NB4 (cell line): ENCODE measurements at regions not wholly inside any gene's neighbourhood (a gene's known extent, or its start where the extent isn't known, plus 50 kb on each side); places are given as distances from the start of the nearest gene placed in this dataset.
"Not testable (repeated sequence)": the region's sequence is repeated elsewhere in the genome, so short reads cannot be mapped to it uniquely, and the experiment has no call there.

ENCODE experiments used
- DNase-seq: peaks from one replicate; pipeline ENCODE4 v3.0.0; 2010; ENCODE audit warnings: low read depth
- H3K4me3 ChIP-seq: one replicate; pipeline ENCODE4 v1.5.1; 2011; ENCODE audit warnings: mild to moderate bottlenecking, low read depth, low read length, moderate library complexity
- CTCF ChIP-seq: IDR thresholded peaks from one replicate; pipeline ENCODE4 v1.5.1; 2012; ENCODE audit warnings: low read depth, low read length
- MYC ChIP-seq: IDR thresholded peaks from 2 replicates; pipeline ENCODE4 v1.6.1; 2011; ENCODE audit warnings: low read depth, low read length
- POLR2A ChIP-seq: IDR thresholded peaks from 2 replicates; pipeline ENCODE4 v1.6.1; 2011; ENCODE audit warnings: mild to moderate bottlenecking; ENCODE audit not compliant: insufficient read length; ENCODE audit errors: extremely low read depth
- TF ChIP-seq, protein P1 (sequence below): IDR thresholded peaks from 2 replicates; pipeline ENCODE4 v1.6.1; 2011; ENCODE audit warnings: low read depth, low read length

DNA sequence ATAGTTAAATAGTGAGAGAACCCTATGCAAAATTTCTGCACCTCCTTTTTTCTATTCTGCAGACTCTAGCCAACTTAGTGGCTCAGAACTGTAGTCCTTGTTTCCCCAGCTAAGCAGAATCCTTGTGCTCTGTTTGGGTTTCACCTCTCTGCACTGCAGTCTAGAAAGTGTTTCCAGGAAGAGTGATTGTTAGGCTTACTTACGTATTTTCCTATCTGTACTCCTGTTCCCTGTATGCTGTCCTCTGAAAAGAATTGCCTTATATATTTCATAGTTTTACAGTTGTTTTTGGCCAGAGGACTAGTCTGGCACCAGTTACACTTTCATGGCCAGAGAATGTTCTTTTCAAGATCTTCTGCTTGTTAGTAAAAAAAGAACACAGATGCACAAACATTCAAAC, 154.6 kb upstream of the POT1 start:
- TF ChIP-seq MYC (no peak), CTCF (no peak), POLR2A (no peak)
- TF ChIP-seq, protein P1, sequence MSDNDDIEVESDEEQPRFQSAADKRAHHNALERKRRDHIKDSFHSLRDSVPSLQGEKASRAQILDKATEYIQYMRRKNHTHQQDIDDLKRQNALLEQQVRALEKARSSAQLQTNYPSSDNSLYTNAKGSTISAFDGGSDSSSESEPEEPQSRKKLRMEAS = no peak
- no peak for DNase-seq
- no peak overlapping the region for H3K4me3 ChIP-seq

DNA sequence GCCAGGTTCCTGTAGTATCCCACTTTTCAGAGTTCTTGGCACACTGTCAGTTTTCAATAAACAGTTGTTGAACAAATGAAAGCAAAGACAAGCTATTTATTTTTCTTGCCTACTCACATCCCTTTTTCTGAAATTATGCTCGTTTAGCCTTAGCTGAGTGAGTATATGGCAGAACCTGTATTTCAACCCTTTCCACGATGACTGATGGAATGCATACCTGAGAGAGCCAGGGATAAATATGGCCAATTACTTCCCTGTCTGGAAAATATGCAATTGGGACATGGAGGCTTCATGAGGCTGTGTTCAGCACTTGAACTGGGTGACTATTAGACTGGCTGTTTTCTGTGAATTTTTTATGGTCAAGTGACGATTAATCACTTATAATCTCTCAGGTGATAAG, 144.5 kb upstream of the POT1 start:
- TF ChIP-seq, protein P1 = no peak
- TF ChIP-seq CTCF (no peak), MYC (no peak), POLR2A (no peak)
- DNase-seq = no peak
- H3K4me3 ChIP-seq = no peak overlapping the region

- TF ChIP-seq MYC (no peak), POLR2A (no peak), CTCF (no peak)
- TF ChIP-seq, protein P1 = no peak
- DNase-seq = no peak
- no peak overlapping the region for H3K4me3 ChIP-seq
These were observed 135.9 kb upstream of the POT1 start for GRCh38 chr7:125065546-125065945.

GRCh38 chr7:125065001-125065400, 135.4 kb upstream of the POT1 start:
- H3K4me3 ChIP-seq = no peak overlapping the region
- DNase-seq = no peak
- TF ChIP-seq MYC (no peak), POLR2A (no peak), CTCF (no peak)
- TF ChIP-seq, protein P1 = no peak

GRCh38 chr7:125061776-125062397, 132.3 kb upstream of the POT1 start:
- H3K4me3 ChIP-seq = no peak overlapping the region
- TF ChIP-seq, protein P1 = no peak
- TF ChIP-seq MYC = no peak
- TF ChIP-seq CTCF = no peak
- TF ChIP-seq POLR2A = no peak
- DNase-seq = peak; percentile 24

DNA sequence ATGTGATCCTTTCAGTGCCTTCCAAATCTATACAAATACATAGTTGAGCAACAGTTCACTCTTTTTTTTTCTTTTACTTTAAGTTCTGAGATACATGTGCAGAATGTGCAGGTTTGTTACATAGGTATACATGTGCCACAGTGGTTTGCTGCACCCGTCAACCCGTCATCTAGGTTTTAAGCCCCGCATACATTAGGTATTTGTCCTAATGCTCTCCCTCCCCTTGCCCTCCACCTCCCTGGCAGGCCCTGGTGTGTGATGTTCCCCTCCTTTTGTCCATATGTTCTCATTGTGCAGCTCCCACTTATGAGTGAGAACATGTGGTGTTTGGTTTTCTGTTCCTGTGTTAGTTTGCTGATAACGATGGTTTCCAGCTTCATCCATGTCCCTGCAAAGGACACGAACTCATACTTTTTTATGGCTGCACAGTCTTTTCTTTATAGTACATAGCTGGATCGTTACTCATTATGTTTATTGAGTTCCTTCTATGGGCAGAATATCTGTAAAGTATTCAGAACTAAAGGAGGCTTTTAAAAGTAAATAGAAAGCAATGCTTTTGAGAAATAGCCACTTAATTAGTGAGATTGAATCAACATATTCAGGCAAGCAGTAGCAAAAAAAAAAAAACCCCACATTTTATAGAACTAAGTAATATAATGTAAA, 131.6 kb upstream of the POT1 start:
- not testable (repeated sequence) for H3K4me3 ChIP-seq, DNase-seq
